ENCODE measurements at regions not wholly inside any gene's neighbourhood (a gene's known extent, or its start where the extent isn't known, plus 50 kb on each side); places are given as distances from the start of the nearest gene placed in this dataset.

DNA sequence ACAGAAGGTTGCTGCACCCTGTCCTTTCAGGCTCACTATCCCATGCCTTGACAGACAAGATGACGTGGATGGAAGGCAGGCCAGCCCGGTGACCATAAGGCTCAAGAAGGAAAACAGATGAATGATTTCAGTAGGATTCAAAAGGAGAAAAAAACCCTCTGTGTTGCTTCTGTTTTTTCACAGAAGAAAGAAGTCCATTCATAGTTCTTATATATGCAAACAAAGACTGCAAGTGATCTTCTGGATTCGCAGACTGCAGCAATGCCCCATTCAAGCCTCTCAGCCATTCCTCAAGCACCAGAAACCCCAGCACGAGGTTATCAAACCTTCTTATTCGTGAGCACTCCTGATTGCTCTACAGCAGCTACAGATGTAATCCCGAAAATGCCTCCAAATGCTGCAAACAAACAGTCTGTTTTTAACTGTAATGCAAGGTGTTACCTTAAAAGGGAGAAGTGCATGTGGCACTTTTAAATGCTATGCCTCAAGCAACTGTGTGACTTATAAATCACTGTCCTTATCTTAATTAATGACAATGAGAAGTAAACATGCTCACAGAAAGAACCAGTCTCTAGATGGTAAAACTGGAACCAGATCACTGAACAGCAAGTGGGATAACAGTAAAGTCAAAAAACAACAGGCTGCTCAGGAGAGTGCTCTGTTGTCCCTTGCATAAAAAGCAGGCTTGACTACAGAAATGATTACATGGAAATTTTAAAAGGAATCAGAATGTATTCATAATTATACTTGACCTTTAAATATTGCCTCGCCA is 173.9 kb downstream of the HHIPL2 start:
- intact Hi-C loops (cut with DNase I) = no loop called here
- DNase-seq (ENCODE audit: low spot score) = no peak
- no peak for ATAC-seq

DNA sequence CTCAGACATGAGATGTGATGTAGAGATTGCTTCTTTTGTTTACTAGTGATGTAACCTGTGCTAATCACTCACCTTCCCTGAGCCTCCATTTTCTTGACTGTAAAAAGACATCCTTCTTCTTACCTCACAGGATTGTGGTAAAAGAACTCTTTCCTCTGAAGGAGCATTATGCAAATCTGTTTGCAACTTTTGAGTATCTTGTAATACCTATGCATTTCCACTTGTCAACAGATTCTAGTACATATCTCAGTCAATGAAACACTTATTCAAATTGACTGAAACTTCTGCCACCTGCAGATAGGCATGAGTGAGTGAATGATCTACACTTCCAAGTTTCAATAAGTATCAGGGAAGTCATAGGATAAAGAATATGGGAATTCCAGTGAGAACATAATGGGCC is 174.7 kb downstream of the HHIPL2 start:
- no peak for ATAC-seq
- intact Hi-C loops (cut with DNase I) = no loop called here

DNA sequence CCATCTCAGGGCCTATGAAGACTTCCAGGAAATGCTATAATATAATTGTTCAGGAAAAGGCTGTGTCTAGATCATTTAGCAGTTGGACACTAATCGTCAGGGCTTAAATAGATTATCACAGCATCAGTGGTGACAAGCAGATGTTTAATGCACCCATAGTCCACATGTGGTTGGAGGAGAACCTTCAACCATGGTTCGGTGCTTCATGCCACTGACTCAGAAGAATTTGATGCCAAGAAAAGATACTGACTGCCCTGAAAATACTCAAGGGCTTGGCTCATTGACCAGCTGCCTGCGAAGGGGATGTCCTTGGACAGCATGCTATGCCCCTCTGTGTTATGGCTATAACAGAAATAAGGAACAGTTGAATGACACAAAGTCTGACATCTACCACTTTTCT is 175.7 kb downstream of the HHIPL2 start:
- DNase-seq (ENCODE audit: low spot score) = no peak
- intact Hi-C loops (cut with DNase I) = no loop called here
- ATAC-seq = no peak

More for the DNA sequence above, 174.7 kb downstream of the HHIPL2 start:
- no peak for DNase-seq (ENCODE audit: low spot score)

DNA sequence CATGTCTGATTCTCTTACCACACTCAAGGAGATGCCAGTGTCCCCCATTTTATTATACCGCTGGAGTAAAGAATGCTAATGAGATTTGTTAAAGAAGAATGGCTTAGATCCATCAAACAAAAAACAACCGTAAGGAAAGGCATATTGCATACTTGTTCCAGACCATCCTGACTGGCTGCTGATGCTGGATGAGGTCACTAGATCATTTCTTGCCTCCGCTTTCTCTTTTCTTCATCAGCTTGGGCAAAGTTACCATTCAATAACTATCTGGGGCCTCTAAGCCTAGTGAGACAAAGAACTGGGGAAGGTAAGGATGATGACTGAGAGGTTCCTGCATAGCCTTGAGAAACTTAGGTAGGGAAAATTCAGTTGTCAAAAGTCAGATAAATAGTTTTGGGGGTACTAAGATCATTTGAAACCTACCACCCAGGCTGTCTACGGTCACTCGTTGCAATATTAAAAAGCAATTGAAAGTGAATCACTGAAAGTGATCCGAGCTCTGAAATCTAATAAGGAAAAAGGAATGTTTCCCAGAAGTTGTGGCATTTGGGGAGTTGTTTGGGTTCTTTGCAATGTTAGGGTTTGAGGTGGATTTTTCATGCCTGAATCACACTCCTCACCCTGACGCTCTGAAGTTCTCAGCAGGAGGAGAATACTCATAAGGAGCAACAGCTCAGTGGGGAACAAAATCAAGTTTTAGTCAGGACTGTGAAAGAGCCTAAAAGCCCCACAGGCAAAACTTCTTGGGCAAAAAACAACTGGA is 176.8 kb downstream of the HHIPL2 start:
- no peak for DNase-seq (ENCODE audit: low spot score)
- intact Hi-C loops (cut with DNase I) = no loop called here
- no peak for ATAC-seq

- DNase-seq (ENCODE audit: low spot score) (no peak), ATAC-seq (no peak)
- intact Hi-C loops (cut with DNase I) = no loop called here
These were observed 177.6 kb downstream of the HHIPL2 start for GRCh38 chr1:222370081-222370912.

DNA sequence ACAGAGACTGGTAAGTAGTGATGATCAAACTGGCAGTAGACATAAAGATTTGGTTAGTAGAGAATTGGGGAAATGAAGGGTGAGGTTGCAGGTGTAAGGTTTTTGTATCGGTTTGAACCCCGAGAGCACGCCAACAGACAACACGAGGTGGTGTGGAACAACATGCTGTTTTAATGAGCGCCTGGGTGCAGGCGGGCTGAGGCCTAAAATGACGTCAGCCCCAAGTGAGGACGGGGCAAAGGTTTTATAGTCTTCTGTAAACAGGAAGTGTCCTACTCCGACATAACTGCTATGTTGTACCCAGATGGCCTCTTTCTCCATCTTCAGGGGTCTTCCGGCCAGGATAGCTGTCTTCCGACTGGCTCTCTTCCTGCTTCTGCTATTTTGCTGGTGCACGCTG is 178.8 kb downstream of the HHIPL2 start:
- no peak for DNase-seq (ENCODE audit: low spot score)
- no peak for ATAC-seq
- intact Hi-C loops (cut with DNase I) = no loop called here

DNA sequence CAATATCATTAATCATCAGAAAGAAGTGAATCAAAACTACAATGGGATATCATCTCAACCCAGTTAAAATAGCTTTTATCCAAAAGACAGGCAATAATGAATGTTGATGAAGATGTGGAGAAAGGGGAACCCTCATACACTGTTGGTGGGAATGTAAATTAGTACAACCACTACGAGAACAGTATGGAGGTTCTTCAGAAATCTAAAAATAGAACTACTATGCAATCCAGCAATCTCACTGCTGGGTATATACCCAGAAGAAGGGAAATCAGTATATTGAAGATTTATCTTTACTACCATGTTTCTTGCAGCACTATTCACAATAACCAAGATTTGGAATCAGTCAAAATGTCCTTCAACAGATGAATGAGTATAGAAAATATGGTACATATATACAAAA is 189.8 kb downstream of the HHIPL2 start:
- DNase-seq (ENCODE audit: low spot score) = no peak
- intact Hi-C loops (cut with DNase I) = no loop called here
- no peak for ATAC-seq

DNA sequence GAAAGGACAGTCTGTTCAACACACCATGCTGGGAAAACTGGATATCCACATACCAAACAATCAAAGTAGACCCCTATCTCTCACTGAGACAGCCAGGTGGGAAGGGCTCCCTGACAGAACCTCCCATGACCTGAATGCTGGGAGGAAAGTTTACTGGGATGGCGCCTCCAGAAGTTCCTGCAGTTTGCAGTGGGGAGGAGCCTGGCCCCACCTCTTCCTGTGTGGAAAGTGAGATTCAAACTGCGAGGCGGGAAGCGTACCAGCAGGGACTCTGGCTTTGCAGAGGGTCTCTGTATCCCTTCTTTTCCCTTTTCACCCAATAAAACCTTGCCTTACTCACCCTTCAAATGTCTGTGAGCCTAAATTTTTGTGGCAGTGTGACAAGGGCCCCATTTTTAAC is 190.7 kb downstream of the HHIPL2 start:
- DNase-seq (ENCODE audit: low spot score) (no peak), ATAC-seq (no peak)
- intact Hi-C loops (cut with DNase I) = no loop called here

- ATAC-seq (no peak), DNase-seq (ENCODE audit: low spot score) (no peak)
- intact Hi-C loops (cut with DNase I) = no loop called here
These were observed 200.3 kb downstream of the HHIPL2 start for GRCh38 chr1:222347627-222348026.

DNA sequence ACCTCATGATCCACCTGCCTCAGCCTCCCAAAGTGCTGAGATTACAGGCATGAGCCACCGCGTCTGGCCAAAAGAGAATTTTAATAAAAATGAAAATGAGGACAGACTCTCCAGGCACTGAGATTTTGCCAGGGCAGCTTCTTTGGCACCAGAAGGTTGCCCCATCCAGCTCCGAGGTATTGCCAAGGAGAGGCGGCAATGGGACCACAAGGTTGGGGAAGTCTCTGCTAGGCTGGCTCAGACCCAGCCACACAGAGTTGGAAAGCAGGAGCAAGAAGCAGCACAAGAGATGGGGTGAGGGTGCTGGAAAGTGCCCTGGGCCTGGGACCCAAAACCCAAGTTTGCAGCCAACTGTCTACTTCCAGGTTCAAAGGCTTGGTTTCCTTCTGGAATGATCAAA is 200.9 kb downstream of the HHIPL2 start:
- no peak for ATAC-seq
- no peak for DNase-seq (ENCODE audit: low spot score)
- intact Hi-C loops (cut with DNase I) = no loop called here

DNA sequence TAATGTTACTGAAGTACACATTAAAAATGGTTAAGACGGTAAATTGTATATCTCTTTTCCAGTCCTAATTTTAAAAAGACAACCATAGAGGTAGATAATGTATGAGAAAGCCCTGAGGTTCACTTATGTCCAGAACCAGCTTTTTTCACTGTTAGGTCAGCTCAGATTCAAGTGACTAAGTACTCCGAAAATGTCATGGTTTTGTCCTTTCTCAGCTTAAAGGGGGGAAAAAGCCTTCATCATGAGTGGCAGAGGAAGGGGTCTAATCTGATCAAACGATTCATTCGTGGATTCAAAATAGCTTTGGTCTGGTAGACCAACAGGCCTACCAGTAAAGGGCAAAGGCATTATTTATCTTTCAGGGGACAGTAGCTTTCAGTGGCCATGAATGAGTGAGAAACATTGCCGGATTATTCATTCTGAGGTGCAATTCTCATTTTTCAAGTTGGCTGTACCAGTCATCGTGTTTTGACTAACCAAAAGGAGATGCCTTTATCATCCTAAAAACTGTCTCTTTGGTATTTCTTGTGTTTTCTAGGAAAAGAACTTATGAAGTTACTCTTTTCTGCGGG is 208.4 kb downstream of the HHIPL2 start:
- DNase-seq (ENCODE audit: low spot score) (no peak), ATAC-seq (no peak)
- intact Hi-C loops (cut with DNase I) = no loop called here

GRCh38 chr1:222335586-222335985 is 212.3 kb downstream of the HHIPL2 start:
- intact Hi-C loops (cut with DNase I) = no loop called here
- no peak for DNase-seq (ENCODE audit: low spot score)
- ATAC-seq = no peak

- ATAC-seq (no peak), DNase-seq (ENCODE audit: low spot score) (no peak)
- intact Hi-C loops (cut with DNase I) = no loop called here
These were observed 213.8 kb downstream of the HHIPL2 start for GRCh38 chr1:222334026-222334680.

DNA sequence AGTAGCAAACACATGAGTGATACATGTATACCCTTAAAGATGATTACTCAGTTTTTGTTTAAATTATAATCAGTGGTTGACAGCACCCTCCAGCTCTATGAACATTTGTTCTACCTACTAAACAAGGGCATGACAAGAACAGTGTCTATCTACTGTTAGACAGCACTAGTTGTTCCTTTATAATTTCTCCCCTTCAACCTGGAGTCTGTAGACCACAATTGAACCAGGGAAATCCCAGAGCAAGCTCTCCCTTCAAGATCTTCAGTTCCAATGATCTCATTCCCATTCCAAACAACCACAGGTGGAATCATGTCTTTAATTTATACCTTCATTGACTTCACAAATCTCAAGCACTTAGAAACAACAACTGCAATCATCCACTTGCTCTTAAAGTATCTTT is 216.1 kb downstream of the HHIPL2 start:
- ATAC-seq (no peak), DNase-seq (ENCODE audit: low spot score) (no peak)
- intact Hi-C loops (cut with DNase I) = no loop called here

GRCh38 chr1:222331340-222331739 is 216.6 kb downstream of the HHIPL2 start:
- ATAC-seq (no peak), DNase-seq (ENCODE audit: low spot score) (no peak)
- intact Hi-C loops (cut with DNase I) = no loop called here

DNA sequence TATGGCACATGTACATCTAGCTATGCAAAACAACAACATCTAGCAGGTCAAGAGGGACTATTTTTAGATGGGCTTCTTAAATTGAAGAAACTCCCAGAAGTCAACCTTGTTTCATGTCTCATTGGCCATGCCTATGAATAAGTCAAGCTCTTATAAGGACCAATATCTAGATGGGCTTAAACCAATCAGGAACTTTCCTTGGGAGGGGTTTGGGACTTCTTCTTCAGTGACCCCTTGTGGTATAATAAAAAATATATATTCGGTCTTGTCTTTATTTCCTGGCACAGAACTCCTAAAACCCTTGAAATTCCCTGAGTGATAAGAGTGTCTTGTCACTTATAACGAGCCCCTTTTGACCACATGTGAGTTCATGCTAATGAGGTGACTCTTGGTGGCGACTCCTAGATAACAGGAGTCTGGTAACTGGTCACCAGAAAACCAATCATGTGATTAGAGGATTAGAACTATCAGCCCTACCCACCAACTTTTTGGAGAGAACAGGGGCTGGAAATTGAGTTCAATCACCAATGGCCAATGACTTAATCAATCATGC is 218.3 kb downstream of the HHIPL2 start:
- intact Hi-C loops (cut with DNase I) = no loop called here
- ATAC-seq (no peak), DNase-seq (ENCODE audit: low spot score) (no peak)

- no peak for ATAC-seq
- intact Hi-C loops (cut with DNase I) = no loop called here
- no peak for DNase-seq (ENCODE audit: low spot score)
These were observed 221.2 kb downstream of the HHIPL2 start for GRCh38 chr1:222326710-222327036.

DNA sequence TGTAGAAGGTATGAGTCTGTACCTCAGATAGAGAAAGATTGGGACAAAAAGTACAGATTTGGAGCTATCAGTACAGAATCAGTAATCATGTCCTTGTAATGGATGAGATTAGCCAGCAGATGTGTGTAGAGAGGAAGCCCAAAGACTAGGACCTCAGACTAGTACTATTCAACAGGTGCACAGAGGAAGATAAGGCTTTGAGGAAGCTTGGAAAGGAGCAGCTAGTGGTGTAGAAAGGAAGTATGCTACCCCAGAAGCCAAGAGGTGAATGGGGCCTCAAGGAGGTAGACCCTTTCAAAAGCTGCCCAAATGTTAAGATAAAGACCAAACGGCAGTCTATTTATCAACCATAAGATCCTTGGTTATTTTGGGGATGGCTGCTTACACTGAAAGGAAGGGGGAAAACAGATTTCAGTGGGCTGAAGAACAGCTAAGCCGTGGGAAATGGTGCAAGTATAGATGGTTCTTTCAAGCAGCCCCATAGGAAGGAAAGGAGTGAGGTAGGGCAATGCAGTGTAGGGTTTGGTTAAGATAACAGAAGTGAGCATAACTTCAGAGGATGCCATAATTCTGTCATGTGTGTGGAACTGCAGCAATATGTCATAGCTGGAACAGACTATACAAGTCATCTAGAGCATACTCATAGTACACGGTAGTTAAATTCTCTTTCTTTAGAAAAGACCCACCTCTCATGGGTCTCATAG is 221.7 kb downstream of the HHIPL2 start:
- ATAC-seq = no peak
- intact Hi-C loops (cut with DNase I) = no loop called here
- DNase-seq (ENCODE audit: low spot score) = no peak

Data from sciatic nerve (tissue), 2 donors.